ENCODE measurements at regions not wholly inside any gene's neighbourhood (a gene's known extent, or its start where the extent isn't known, plus 50 kb on each side); places are given as distances from the start of the nearest gene placed in this dataset.

- ATAC-seq (no peak), DNase-seq (no peak)
- Histone ChIP-seq H3K27ac (ENCODE audit: low read length) (no peak overlapping the region), H3K27me3 (ENCODE audit: control insufficient read depth, insufficient read depth, low read length) (no peaks in the 10 kb centered on the region), H3K4me3 (ENCODE audit: low read length) (no peak overlapping the region), H3K9me3 (ENCODE audit: control insufficient read depth, insufficient read depth, low read length) (peaks cover 3% of the 10 kb centered on the region), H3K36me3 (ENCODE audit: control insufficient read depth, insufficient read depth, low read length) (no peaks in the 10 kb centered on the region), H3K4me1 (ENCODE audit: control insufficient read depth, insufficient read depth, low read length) (no peaks in the 10 kb centered on the region)
- Mint-ChIP-seq H3K4me1 (peaks cover 0 to 8% of the 10 kb centered on the region in 2 donors), H3K27me3 (ENCODE audit: low read depth in 2 of 2) (peaks cover 22 to 24% of the 10 kb centered on the region in 2 donors), H3K4me3 (no peak overlapping the region), H3K36me3 (peaks cover 12% of the 10 kb centered on the region), H3K27ac (no peak overlapping the region), H3K9me3 (peaks cover 0 to 2% of the 10 kb centered on the region in 2 donors)
- 100% methylated on average over 1 of the region's 3 CpGs for WGBS (ENCODE audit: insufficient coverage)
- TF ChIP-seq CTCF (IDR thresholded peaks at IDR 0.05), result no peak
- intact Hi-C loops (cut with micrococcal nuclease), result no loop called here
Measured at GRCh38 chr15:85976986-85977385, 102.7 kb upstream of the AGBL1 start.

GRCh38 chr15:85977586-85977985 is 102.1 kb upstream of the AGBL1 start:
- Histone ChIP-seq H3K4me3 (ENCODE audit: low read length) (no peak overlapping the region), H3K9me3 (ENCODE audit: control insufficient read depth, insufficient read depth, low read length) (peaks cover 3% of the 10 kb centered on the region), H3K27ac (ENCODE audit: low read length) (no peak overlapping the region), H3K36me3 (ENCODE audit: control insufficient read depth, insufficient read depth, low read length) (no peaks in the 10 kb centered on the region), H3K27me3 (ENCODE audit: control insufficient read depth, insufficient read depth, low read length) (no peaks in the 10 kb centered on the region), H3K4me1 (ENCODE audit: control insufficient read depth, insufficient read depth, low read length) (no peaks in the 10 kb centered on the region)
- no peak for TF ChIP-seq CTCF (IDR thresholded peaks at IDR 0.05)
- peaks cover 16 to 20% of the 10 kb centered on the region in 2 donors for H3K27me3 Mint-ChIP-seq (ENCODE audit: low read depth in 2 of 2)
- intact Hi-C loops (cut with micrococcal nuclease), result no loop called here
- H3K27ac Mint-ChIP-seq, result no peak overlapping the region
- no peak for DNase-seq
- peaks cover 0 to 8% of the 10 kb centered on the region in 2 donors for H3K4me1 Mint-ChIP-seq
- H3K9me3 Mint-ChIP-seq, result peaks cover 0 to 2% of the 10 kb centered on the region in 2 donors
- ATAC-seq, result no peak
- no peak overlapping the region for H3K4me3 Mint-ChIP-seq
- WGBS (ENCODE audit: insufficient coverage), result 75% methylated on average over 2 of the region's 2 CpGs
- H3K36me3 Mint-ChIP-seq, result peaks cover 12% of the 10 kb centered on the region

DNA sequence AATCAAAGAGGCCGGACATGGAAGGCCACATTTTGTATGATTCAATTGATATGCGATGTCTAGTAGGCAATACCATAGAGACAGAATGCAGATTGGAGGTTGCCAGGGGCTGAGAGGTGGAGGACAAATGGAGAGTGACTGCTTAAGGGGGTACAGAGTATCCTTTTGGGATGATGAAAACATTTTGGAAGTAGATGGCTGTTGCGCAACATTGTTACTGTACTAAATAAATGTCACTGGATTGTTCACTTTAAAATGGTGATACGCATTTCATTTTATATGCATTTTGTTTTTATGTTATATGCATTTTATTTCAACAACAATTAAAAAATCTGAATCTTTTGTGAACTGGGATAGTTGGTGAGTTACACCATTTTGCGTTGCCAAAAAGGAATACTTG is 99.7 kb upstream of the AGBL1 start:
- Mint-ChIP-seq H3K27me3 (ENCODE audit: low read depth in 2 of 2) (peaks cover 7 to 17% of the 10 kb centered on the region in 2 donors), H3K27ac (no peak overlapping the region), H3K9me3 (peaks cover 0 to 2% of the 10 kb centered on the region in 2 donors), H3K36me3 (peaks cover 12% of the 10 kb centered on the region), H3K4me3 (no peak overlapping the region), H3K4me1 (no peaks in the 10 kb centered on the region)
- H3K4me1 ChIP-seq (ENCODE audit: control insufficient read depth, insufficient read depth, low read length), result no peaks in the 10 kb centered on the region
- no peaks in the 10 kb centered on the region for H3K27me3 ChIP-seq (ENCODE audit: control insufficient read depth, insufficient read depth, low read length)
- DNase-seq, result no peak
- H3K27ac ChIP-seq (ENCODE audit: low read length), result no peak overlapping the region
- H3K36me3 ChIP-seq (ENCODE audit: control insufficient read depth, insufficient read depth, low read length), result no peaks in the 10 kb centered on the region
- intact Hi-C loops (cut with micrococcal nuclease), result no loop called here
- WGBS (ENCODE audit: insufficient coverage), result 90% methylated on average over 4 of the region's 5 CpGs
- no peak overlapping the region for H3K4me3 ChIP-seq (ENCODE audit: low read length)
- no peak for ATAC-seq
- peaks cover 3% of the 10 kb centered on the region for H3K9me3 ChIP-seq (ENCODE audit: control insufficient read depth, insufficient read depth, low read length)
- no peak for TF ChIP-seq CTCF (IDR thresholded peaks at IDR 0.05)

DNA sequence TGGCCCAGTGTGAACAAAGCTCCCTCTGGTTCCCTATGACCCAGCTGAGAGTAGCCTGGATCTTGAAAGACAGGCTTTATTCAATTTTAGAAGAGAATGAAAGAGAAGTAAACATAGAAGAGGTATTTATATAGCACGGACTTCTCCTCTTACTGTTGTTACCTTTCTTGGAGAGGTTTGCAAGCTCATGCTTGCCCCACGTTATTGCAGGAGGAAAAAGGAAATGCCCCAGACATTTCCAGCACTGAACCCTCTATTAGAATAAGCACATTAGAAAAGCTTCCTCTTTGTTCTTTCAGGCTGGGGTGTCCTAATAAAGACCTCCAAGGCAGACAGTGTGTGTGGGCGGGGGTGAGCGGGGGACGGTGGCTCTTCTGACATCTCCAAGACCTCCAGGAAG is 98.7 kb upstream of the AGBL1 start:
- Mint-ChIP-seq H3K4me3 (no peak overlapping the region), H3K27ac (no peak overlapping the region), H3K36me3 (peaks cover 9% of the 10 kb centered on the region), H3K4me1 (no peaks in the 10 kb centered on the region), H3K9me3 (no peaks in the 10 kb centered on the region), H3K27me3 (ENCODE audit: low read depth in 2 of 2) (peaks cover 13 to 17% of the 10 kb centered on the region in 2 donors)
- intact Hi-C loops (cut with micrococcal nuclease), result no loop called here
- Histone ChIP-seq H3K36me3 (ENCODE audit: control insufficient read depth, insufficient read depth, low read length) (no peaks in the 10 kb centered on the region), H3K4me3 (ENCODE audit: low read length) (no peak overlapping the region), H3K9me3 (ENCODE audit: control insufficient read depth, insufficient read depth, low read length) (peaks cover 3% of the 10 kb centered on the region), H3K27ac (ENCODE audit: low read length) (no peak overlapping the region), H3K27me3 (ENCODE audit: control insufficient read depth, insufficient read depth, low read length) (no peaks in the 10 kb centered on the region), H3K4me1 (ENCODE audit: control insufficient read depth, insufficient read depth, low read length) (no peaks in the 10 kb centered on the region)
- no peak for DNase-seq
- ATAC-seq, result no peak
- WGBS (ENCODE audit: insufficient coverage), result 51% methylated on average over 4 of the region's 5 CpGs
- no peak for TF ChIP-seq CTCF (IDR thresholded peaks at IDR 0.05)
